H1 (cell line): ENCODE measurements at regions not wholly inside any gene's neighbourhood (a gene's known extent, or its start where the extent isn't known, plus 50 kb on each side); places are given as distances from the start of the nearest gene placed in this dataset.

ENCODE experiments used
- CBX8 ChIP-seq: fragments of 300-800, 300-1000 bp; sonication (generic); IDR thresholded peaks from 2 replicates; pipeline ENCODE4 v1.7.1; 2016; ENCODE audit warnings: low read depth, low read length, borderline replicate concordance

DNA sequence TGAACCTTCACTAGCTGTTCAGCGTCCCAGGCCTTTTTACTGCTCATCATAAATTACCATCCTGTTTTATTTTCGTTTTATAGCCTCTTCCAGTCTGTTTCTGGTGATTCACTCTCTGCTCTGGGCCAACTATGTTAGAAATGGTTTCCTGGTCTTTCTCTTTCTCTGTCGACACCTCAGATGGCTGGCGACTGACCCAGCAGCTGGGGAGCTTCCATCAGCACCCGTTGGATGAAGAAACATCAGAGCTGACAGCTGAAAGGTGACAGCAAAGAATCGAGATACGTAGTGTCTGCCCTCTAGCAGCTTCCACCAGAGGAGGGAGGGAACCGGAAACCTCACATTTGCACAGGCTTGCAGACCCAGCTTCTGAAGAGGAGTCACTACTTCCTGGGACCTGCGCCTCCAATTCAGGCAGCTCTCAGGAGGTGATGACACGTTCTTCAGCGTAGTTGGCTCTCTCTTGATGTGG is 82.9 kb upstream of the MLN start (continued):
- TF ChIP-seq CBX8: no peak
